BE2C (cell line): ENCODE measurements at regions not wholly inside any gene's neighbourhood (a gene's known extent, or its start where the extent isn't known, plus 50 kb on each side); places are given as distances from the start of the nearest gene placed in this dataset.

Source experiments
- DNase-seq: peaks from one replicate; pipeline ENCODE4 v3.0.0-alpha.2; 2020
- H3K27me3 ChIP-seq: fragments of 250-450 bp; sonication (Bioruptor Pico); 2 replicates; pipeline ENCODE4 v1.5.1; 2020; ENCODE audit warnings: mild to moderate bottlenecking
- H3K36me3 ChIP-seq: fragments of 250-450 bp; sonication (Bioruptor Pico); 2 replicates; pipeline ENCODE4 v1.5.1; 2020; ENCODE audit warnings: mild to moderate bottlenecking
- H3K4me1 ChIP-seq: fragments of 250-450 bp; sonication (Bioruptor Pico); 2 replicates; pipeline ENCODE4 v1.5.1; 2020
- H3K4me3 ChIP-seq: 2 replicates; pipeline ENCODE4 v1.5.1; 2011; ENCODE audit warnings: low read depth, low read length
- H3K9me3 ChIP-seq: fragments of 250-450 bp; sonication (Bioruptor Pico); 2 replicates; pipeline ENCODE4 v1.5.1; 2020
- TF ChIP-seq, protein P1 (sequence below): IDR thresholded peaks from 2 replicates; pipeline ENCODE4 v1.5.1; 2012; ENCODE audit warnings: mild to moderate bottlenecking, low read depth, low read length

DNA sequence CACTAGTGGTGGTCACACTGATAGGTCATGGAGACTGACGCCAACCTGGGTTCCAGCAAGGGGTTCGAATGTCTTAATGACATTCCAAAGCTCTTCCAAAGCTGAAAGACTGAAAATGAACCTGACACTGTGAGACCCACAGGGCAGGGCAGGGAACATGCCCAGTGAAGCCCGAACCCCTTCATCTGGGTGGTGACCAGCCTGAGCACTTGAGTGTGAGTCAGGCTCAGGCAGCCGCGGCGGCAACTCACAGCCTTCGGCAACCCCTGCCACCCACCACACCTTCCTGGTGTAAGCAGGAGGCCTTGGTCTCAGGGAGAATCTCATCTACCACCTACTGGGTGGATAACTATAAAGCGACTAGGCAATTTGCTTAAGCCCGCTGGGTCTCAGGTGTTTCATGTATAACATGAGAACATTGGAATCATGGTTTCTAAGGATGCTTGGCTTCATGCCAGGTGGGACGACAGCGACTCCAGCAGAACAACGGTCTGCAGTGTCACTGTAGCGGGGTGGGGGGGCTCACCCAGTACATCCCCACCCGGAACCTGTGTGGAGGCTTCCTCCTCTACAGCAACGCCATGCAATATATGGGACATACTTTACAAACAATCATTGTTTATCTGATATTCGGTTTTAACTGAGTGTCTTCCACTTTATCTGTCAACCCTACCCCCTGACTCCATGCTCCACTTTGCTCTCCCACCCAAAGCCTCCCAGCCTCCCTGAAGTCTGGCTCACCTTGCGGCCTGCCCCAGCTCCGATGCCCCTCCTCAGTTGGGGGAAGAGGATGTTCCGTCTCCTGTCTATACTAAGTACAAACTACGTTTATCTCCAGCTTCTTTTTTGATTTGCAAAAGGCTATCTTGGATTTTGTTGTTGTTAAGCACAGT, 125.0 kb upstream of the MEF2A start:
- peak; percentile 39 for DNase-seq

GRCh38 chr15:99441444-99441800, 124.4 kb upstream of the MEF2A start:
- DNase-seq = no peak
- TF ChIP-seq, protein P1, sequence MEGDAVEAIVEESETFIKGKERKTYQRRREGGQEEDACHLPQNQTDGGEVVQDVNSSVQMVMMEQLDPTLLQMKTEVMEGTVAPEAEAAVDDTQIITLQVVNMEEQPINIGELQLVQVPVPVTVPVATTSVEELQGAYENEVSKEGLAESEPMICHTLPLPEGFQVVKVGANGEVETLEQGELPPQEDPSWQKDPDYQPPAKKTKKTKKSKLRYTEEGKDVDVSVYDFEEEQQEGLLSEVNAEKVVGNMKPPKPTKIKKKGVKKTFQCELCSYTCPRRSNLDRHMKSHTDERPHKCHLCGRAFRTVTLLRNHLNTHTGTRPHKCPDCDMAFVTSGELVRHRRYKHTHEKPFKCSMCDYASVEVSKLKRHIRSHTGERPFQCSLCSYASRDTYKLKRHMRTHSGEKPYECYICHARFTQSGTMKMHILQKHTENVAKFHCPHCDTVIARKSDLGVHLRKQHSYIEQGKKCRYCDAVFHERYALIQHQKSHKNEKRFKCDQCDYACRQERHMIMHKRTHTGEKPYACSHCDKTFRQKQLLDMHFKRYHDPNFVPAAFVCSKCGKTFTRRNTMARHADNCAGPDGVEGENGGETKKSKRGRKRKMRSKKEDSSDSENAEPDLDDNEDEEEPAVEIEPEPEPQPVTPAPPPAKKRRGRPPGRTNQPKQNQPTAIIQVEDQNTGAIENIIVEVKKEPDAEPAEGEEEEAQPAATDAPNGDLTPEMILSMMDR = no peak
- H3K4me1 ChIP-seq = no peaks in the 10 kb centered on the region
- H3K9me3 ChIP-seq = no peaks in the 10 kb centered on the region
- H3K27me3 ChIP-seq = no peaks in the 10 kb centered on the region
- no peaks in the 10 kb centered on the region for H3K36me3 ChIP-seq
- H3K4me3 ChIP-seq = no peak overlapping the region

More for the DNA sequence above, 125.0 kb upstream of the MEF2A start:
- Histone ChIP-seq H3K9me3 (no peaks in the 10 kb centered on the region), H3K4me3 (no peak overlapping the region), H3K36me3 (no peaks in the 10 kb centered on the region), H3K4me1 (no peaks in the 10 kb centered on the region), H3K27me3 (no peaks in the 10 kb centered on the region)
- TF ChIP-seq, protein P1 = no peak

GRCh38 chr15:99441871-99442251, 123.9 kb upstream of the MEF2A start:
- H3K9me3 ChIP-seq = no peaks in the 10 kb centered on the region
- no peaks in the 10 kb centered on the region for H3K27me3 ChIP-seq
- DNase-seq = no peak
- H3K4me1 ChIP-seq = no peaks in the 10 kb centered on the region
- no peaks in the 10 kb centered on the region for H3K36me3 ChIP-seq
- no peak overlapping the region for H3K4me3 ChIP-seq
- TF ChIP-seq, protein P1 = no peak

DNA sequence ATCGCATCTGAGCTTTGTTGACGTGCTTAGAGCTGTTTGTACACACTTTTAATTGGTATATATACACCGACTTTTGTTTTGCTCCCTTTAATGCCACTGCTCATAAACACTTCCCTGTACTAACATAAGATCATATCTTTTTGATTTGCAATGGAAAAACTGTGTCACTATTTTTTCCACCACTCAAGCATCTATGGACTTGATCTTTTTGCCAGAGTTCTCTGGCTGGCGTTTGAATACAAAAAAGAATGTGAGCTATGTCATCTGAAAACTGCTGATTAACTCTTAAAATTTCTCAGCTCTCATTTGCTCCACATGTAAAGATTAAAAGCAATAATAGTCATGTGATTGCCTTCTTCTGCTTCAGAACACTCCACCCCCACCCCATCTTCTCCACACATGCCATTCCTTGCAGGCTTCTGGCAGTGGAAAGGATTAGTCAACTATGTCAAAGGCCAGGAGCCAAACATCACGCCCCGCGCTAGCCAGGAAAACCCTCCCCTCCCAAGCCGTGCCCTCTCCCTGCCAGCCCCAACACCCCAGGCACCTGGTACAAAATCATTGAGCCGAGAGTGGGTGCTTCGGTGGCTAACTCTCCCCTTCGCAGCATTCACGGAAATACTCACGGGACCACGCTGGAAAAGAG, 123.4 kb upstream of the MEF2A start:
- no peaks in the 10 kb centered on the region for H3K9me3 ChIP-seq
- H3K36me3 ChIP-seq = no peaks in the 10 kb centered on the region
- TF ChIP-seq, protein P1 = no peak
- DNase-seq = peak; percentile 1
- H3K4me1 ChIP-seq = no peaks in the 10 kb centered on the region
- H3K4me3 ChIP-seq = no peak overlapping the region
- H3K27me3 ChIP-seq = no peaks in the 10 kb centered on the region

DNA sequence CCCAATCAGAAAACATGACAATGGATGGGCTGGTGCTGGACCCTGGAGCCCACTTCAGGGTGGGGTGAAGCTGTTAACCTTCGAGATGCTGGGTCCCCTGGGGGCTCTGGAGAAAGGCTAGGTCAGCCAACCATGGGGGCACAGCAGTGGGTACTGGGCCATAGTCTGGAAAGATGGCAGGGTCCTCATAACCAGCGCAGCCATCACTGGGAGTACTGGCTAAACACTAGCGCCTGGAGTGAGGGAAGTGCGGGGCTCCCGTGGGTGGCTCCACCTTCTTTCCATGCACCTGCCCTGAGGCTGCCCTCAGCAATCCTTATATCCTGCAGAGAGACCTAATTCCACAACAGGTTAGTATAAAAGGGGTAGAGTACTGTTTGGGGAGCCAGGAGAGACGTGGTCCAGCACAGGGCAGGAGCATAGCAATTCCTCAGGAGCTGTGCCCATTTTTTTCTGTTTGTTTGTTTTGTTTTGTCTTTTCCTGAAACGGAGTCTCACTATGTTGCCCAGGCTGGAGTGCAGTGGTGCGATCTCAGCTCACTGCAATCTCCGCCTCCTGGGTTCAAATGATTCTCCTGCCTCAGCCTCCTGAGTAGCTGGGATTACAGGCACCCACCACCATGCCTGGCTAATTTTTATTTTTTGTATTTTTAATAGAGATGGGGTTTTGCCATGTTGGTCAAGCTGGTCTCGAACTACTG, 122.6 kb upstream of the MEF2A start:
- Histone ChIP-seq H3K4me3 (no peak overlapping the region), H3K4me1 (no peaks in the 10 kb centered on the region), H3K9me3 (no peaks in the 10 kb centered on the region), H3K36me3 (no peaks in the 10 kb centered on the region), H3K27me3 (no peaks in the 10 kb centered on the region)
- TF ChIP-seq, protein P1 = no peak
- DNase-seq = peak; percentile 2
